BJ (cell line): ENCODE measurements at regions not wholly inside any gene's neighbourhood (a gene's known extent, or its start where the extent isn't known, plus 50 kb on each side); places are given as distances from the start of the nearest gene placed in this dataset.

Experiments used
- CTCF ChIA-PET: fragments of 350-600 bp; formaldehyde crosslinking; extraction: SDS; loops from one replicate; lab custom pipeline; 2021; ENCODE audit warnings: antibody characterized with exemption, inconsistent platforms; lab: Yijun Ruan, JAX
- POLR2A ChIA-PET: fragments of 300-600 bp; sonication (Branson Sonifier 250); formaldehyde crosslinking; extraction: SDS; loops from one replicate; lab custom pipeline; 2021; ENCODE audit warnings: antibody characterized with exemption; lab: Charles Lee
- DNase-seq: peaks from one replicate; pipeline ENCODE4 v3.0.0-alpha.2; 2011; ENCODE audit warnings: low read depth
- H3K27me3 ChIP-seq: 2 replicates; pipeline ENCODE4 v1.6.0; 2011; ENCODE audit warnings: low read length; ENCODE audit not compliant: control insufficient read depth, insufficient read depth
- H3K36me3 ChIP-seq: 2 replicates; pipeline ENCODE4 v1.5.1; 2011; ENCODE audit warnings: low read length; ENCODE audit not compliant: control insufficient read depth, insufficient read depth
- H3K4me3 ChIP-seq: 2 replicates; pipeline ENCODE4 v1.5.1; 2011; ENCODE audit warnings: low read depth, mild to moderate bottlenecking, control low read depth, low read length
- TF ChIP-seq, protein P1 (sequence below): IDR thresholded peaks from 2 replicates; pipeline ENCODE4 v1.5.1; 2011; ENCODE audit warnings: low read depth, mild to moderate bottlenecking, control low read depth, inconsistent platforms, low read length, moderate library complexity; ENCODE audit not compliant: insufficient read depth

DNA sequence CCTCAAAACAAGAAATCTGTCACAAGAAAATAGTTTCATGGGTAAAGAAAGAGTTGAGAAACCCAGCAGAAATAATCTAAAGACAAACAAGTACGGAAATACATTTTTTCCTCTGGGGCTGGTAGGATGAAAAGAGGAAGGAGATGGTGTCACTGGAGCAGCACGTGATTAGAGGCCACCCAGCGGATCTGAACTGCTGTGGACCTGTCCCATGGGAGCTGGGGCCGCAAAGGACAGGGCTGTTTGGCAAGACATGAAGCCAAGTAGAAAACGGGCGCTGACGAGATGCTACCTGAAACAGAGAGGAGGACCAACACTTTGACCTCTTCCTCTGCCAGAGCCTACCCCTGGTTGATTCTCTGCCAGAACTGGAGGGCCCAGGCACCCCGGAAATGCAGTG is 295.4 kb upstream of the ATP5MC3 start:
- TF ChIP-seq, protein P1, sequence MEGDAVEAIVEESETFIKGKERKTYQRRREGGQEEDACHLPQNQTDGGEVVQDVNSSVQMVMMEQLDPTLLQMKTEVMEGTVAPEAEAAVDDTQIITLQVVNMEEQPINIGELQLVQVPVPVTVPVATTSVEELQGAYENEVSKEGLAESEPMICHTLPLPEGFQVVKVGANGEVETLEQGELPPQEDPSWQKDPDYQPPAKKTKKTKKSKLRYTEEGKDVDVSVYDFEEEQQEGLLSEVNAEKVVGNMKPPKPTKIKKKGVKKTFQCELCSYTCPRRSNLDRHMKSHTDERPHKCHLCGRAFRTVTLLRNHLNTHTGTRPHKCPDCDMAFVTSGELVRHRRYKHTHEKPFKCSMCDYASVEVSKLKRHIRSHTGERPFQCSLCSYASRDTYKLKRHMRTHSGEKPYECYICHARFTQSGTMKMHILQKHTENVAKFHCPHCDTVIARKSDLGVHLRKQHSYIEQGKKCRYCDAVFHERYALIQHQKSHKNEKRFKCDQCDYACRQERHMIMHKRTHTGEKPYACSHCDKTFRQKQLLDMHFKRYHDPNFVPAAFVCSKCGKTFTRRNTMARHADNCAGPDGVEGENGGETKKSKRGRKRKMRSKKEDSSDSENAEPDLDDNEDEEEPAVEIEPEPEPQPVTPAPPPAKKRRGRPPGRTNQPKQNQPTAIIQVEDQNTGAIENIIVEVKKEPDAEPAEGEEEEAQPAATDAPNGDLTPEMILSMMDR: no peak
- H3K36me3 ChIP-seq: no peaks in the 10 kb centered on the region
- no peaks in the 10 kb centered on the region for H3K27me3 ChIP-seq
- H3K4me3 ChIP-seq: no peak overlapping the region
- ChIA-PET POLR2A (no interaction called here), CTCF (no interaction called here)
- no peak for DNase-seq

DNA sequence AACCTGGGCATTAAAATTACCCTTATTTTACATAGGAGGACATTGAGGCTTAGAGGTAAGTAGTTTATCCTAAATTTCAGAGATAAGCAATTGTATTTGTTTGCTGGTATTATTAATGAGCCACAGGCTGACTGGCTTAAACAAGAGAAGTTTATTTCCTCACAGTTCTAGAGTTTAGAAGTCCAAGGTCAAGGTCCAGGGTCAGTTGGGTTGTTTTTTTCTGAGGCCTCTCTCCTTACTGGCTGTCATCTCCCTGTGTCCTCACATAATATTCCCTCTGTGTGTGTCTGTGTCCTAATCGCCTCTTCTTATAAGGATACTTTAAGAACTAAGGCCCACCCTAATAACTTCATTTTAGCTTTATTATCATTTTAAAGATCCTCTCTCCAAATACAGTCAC is 294.9 kb upstream of the ATP5MC3 start:
- Histone ChIP-seq H3K4me3 (no peak overlapping the region), H3K27me3 (no peaks in the 10 kb centered on the region), H3K36me3 (no peaks in the 10 kb centered on the region)
- POLR2A ChIA-PET: no interaction called here
- DNase-seq: no peak
- TF ChIP-seq, protein P1: no peak
- CTCF ChIA-PET: no interaction called here

- no peaks in the 10 kb centered on the region for H3K27me3 ChIP-seq
- no peak for DNase-seq
- no peaks in the 10 kb centered on the region for H3K36me3 ChIP-seq
- POLR2A ChIA-PET: no interaction called here
- no peak overlapping the region for H3K4me3 ChIP-seq
- CTCF ChIA-PET: interaction anchor here (0.8 kb wide), 1 partner anchor 621 kb away, joined by 4 read pairs; no protein-coding TSS in a partner anchor
- TF ChIP-seq, protein P1: no peak
Observed at GRCh38 chr2:175475130-175475529, 293.6 kb upstream of the ATP5MC3 start.

DNA sequence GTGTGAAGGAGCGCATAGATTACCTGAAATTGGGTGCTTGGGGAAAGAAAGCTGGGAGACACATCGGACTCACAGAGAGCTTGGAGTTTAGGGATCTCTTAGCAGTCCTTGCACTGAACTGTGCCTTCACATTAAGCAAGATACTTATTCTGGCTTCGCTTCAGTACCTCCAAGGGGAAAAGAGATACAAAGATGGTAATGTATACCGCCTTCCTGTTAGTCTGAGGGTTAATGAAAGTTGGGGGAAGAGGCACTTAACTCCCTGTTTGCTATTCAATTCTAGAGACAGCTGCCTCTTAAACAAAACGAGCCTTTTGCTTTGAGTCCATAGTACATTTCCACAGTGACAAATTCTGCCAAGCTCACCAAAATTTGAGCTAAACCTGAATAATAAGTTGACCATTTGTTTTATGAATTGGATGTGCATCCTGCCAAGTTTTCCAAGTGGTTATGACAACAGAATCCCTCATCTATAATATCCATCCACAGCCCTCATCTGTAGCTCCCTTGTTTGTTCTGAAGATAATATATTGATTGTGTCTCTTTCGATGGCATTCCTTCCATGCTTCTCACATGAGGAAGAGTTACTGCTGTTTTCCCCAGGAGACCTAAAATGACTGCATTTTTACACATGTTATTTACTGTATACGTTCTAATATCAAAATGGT is 287.1 kb upstream of the ATP5MC3 start:
- ChIA-PET POLR2A (no interaction called here), CTCF (no interaction called here)
- no peak for DNase-seq
- TF ChIP-seq, protein P1: no peak
- Histone ChIP-seq H3K27me3 (no peaks in the 10 kb centered on the region), H3K36me3 (no peaks in the 10 kb centered on the region), H3K4me3 (no peak overlapping the region)

GRCh38 chr2:175465101-175465500 is 283.6 kb upstream of the ATP5MC3 start:
- TF ChIP-seq, protein P1: no peak
- H3K4me3 ChIP-seq: no peak overlapping the region
- DNase-seq: no peak
- no peaks in the 10 kb centered on the region for H3K36me3 ChIP-seq
- no peaks in the 10 kb centered on the region for H3K27me3 ChIP-seq
- POLR2A ChIA-PET: no interaction called here
- CTCF ChIA-PET: no interaction called here
